Renal cortical epithelial cell (primary cell): ENCODE measurements at regions not wholly inside any gene's neighbourhood (a gene's known extent, or its start where the extent isn't known, plus 50 kb on each side); places are given as distances from the start of the nearest gene placed in this dataset.

Source experiments
- DNase-seq: peaks from one replicate; pipeline ENCODE4 v3.0.0-alpha.2; 2011; ENCODE audit warnings: low read depth

GRCh38 chr6:130314271-130314670 is 51.5 kb upstream of the TMEM200A start:
- DNase-seq = peak; percentile 23

GRCh38 chr6:130313206-130313605 is 52.6 kb upstream of the TMEM200A start:
- no peak for DNase-seq

DNA sequence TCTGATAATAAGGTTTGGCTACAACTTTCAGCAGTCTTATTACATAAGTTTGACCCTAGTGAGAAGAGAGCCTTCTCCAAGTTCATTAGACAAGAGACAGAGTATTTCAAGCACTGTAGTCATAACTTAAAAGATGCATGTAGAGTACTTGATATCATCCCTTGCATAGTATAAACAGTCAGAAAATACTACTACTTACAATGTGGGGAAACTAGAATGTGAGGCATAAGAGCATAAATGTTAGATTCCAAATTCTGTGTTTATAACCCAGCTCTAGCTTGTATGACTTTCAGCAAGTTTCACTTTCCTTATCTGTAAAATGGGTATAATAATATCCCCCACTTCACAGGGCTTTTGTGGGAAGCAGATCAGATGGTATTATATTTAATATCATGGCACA is 56.8 kb upstream of the TMEM200A start:
- DNase-seq = no peak

GRCh38 chr6:130307752-130308361 is 58.0 kb upstream of the TMEM200A start:
- peak; percentile 62 for DNase-seq

- peak; percentile 15 for DNase-seq
Measured at GRCh38 chr6:130306377-130306776, 59.4 kb upstream of the TMEM200A start.

- no peak for DNase-seq
Measured at GRCh38 chr6:130303431-130303830, 62.4 kb upstream of the TMEM200A start.

DNA sequence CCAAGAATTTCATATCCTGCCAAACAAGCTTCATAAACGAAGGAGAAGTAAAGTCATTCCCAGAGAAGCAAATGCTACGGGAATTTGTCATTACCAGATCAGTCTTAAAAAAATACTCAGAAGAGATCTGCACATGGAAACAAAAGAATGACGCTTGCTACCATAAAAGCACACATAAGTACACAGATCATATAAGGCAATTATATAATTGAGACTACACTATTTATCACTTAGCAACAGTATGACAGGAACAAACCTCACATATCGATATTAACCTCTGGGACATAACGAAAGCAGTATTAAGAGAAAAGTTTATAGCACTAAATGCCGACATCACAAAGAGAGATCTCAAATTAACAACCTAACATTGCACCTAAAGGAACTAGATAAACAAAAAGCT is 67.6 kb upstream of the TMEM200A start:
- no peak for DNase-seq

GRCh38 chr6:130296854-130297253 is 69.0 kb upstream of the TMEM200A start:
- no peak for DNase-seq

DNA sequence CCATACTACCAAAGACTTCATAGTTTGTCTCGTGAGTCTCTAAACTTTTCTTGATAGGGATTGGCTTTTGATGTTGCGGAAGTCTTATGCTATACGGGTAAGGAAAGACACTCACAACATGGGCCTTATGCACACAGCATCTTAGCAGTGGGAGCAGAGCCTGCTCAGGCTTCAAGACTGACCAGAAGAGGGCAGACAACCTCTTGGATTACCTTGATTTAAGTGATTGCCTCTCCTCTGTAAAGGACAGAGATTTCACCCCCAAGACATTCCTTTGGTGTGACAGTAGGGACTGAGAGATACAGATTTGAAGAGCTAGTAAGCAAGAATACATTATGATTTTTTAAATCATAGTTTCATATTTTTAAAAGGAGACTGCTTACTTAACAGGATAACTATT is 71.0 kb upstream of the SAMD3 start:
- DNase-seq = peak; percentile 56

- no peak for DNase-seq
Measured at GRCh38 chr6:130288065-130288464, 65.3 kb upstream of the SAMD3 start.

DNA sequence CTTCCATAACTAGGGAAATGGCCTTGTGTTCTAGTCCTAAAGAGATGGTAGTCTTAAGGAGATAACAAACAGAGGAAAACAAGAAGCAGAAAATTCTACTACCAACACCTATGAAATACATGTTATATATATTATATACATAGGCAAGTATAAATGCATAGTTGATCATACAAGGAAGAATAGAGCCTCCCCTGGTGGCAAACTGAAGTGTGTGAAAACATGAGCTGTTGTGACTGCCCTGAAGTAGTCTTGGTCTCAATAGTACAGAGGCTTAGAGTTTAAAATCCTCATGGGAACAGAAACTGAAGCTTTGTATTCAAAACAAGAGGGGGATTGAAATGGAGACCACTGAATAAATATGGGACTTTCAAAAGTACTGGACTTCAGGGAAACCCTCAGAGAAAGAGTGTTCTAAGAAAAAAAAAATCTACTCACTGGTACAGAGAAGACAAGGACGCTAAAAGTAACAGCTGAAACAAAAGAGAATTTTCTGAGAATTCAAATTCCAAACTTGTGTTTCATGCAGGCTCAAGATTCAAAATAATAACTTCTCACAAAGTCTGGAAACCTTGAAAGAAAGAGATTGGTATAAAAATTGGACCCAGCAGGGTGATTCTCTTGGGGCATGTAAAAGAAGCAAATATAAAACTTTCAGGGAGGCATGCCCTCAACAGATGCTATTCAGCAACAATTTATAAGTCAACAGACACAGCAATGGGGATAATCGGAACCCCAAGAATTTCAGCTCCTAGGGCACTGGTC is 59.7 kb upstream of the SAMD3 start:
- DNase-seq = peak; percentile 22

DNA sequence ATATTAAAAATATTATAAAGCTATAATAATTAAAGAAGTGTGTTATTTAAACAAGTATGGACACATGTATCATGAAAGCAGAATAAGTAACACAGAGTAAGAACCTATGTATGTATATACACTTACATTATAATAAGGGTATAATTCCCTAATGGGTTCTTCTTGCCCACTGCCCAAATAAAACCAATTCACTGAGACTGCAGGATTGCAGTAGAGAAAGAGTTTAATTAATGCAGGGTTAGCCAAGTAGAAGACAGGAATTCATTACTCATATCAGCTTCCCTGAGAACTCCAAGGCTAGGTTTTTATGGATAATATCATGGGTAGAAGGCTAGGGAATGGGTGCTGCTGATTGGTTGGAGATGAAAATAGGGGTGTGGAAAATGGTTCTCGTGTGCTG is 53.8 kb upstream of the SAMD3 start:
- no peak for DNase-seq

DNA sequence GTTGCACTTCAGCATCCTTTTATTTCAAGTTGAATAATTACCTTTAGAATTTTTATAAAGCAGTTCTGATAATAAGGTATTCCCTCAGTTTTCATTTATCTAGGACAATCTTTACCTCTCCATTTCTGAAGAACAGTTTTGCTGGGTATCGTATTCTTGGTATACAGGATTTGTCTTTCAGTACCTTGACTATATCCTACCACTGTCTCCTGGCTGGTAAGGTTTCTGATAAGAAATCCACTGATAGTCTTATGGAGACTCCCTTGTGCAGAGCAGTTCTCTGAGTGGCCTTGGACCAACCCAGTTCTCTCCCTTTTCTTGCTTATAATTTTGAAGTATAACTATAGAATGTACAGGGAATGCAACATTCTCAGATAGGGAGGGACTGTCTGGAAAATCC is 51.3 kb upstream of the SAMD3 start:
- DNase-seq = no peak
